Nephron (organoid): ENCODE measurements at regions not wholly inside any gene's neighbourhood (a gene's known extent, or its start where the extent isn't known, plus 50 kb on each side); places are given as distances from the start of the nearest gene placed in this dataset.
A peak's percentile ranks its signal among the peaks of the same experiment; 100 is the strongest.

ENCODE experiments used
- H3K27ac Mint-ChIP-seq, 3 experiments: 2 replicates each; pipeline ENCODE4 v1.8.0; 2020; ENCODE audit warnings: mixed read lengths in 3 of 3, mild to moderate bottlenecking in 2 of 3, moderate library complexity in 1 of 3
- H3K27me3 Mint-ChIP-seq: 2 replicates; pipeline ENCODE4 v1.8.0; 2021; ENCODE audit warnings: low read depth, mild to moderate bottlenecking, moderate library complexity, mixed read lengths
- H3K36me3 Mint-ChIP-seq: 2 replicates; pipeline ENCODE4 v1.8.0; 2020; ENCODE audit warnings: low read depth, mixed read lengths
- H3K4me1 Mint-ChIP-seq: 2 replicates; pipeline ENCODE4 v1.8.0; 2020; ENCODE audit warnings: mixed read lengths
- H3K4me3 Mint-ChIP-seq, 3 experiments: 2 replicates each; pipeline ENCODE4 v1.8.0; 2020; ENCODE audit warnings: mild to moderate bottlenecking in 3 of 3, mixed read lengths in 3 of 3, moderate library complexity in 2 of 3
- H3K9me3 Mint-ChIP-seq: 2 replicates; pipeline ENCODE4 v1.8.0; 2020; ENCODE audit warnings: mixed read lengths
- CTCF ChIP-seq, 3 experiments: fragments of 200-600 bp; sonication (generic); IDR thresholded peaks; one replicate each; pipeline ENCODE4 v1.5.0; 2021; ENCODE audit warnings: antibody characterized with exemption in 3 of 3; ENCODE audit not compliant: unreplicated experiment in 3 of 3

- H3K27ac Mint-ChIP-seq = no peak overlapping the region
- no peak overlapping the region for H3K4me3 Mint-ChIP-seq
- peaks cover 29% of the 10 kb centered on the region for H3K4me1 Mint-ChIP-seq
- H3K36me3 Mint-ChIP-seq = no peaks in the 10 kb centered on the region
- TF ChIP-seq CTCF (IDR thresholded peaks at IDR 0.05; ENCODE audit: unreplicated experiment in 3 of 3) = no peak
- peaks cover 18% of the 10 kb centered on the region for H3K27me3 Mint-ChIP-seq
- H3K9me3 Mint-ChIP-seq = no peaks in the 10 kb centered on the region
Observed at GRCh38 chr12:67531501-67531900, 117.0 kb upstream of the DYRK2 start.

- no peaks in the 10 kb centered on the region for H3K9me3 Mint-ChIP-seq
- H3K4me1 Mint-ChIP-seq = peaks cover 29% of the 10 kb centered on the region
- peaks cover 16% of the 10 kb centered on the region for H3K27me3 Mint-ChIP-seq
- H3K36me3 Mint-ChIP-seq = no peaks in the 10 kb centered on the region
- TF ChIP-seq CTCF (IDR thresholded peaks at IDR 0.05; ENCODE audit: unreplicated experiment in 3 of 3) = no peak
- H3K27ac Mint-ChIP-seq = peak overlapping the region in 2 of 3 experiments; percentile 10 to 31
- H3K4me3 Mint-ChIP-seq = no peak overlapping the region
Observed at GRCh38 chr12:67533159-67533558, 115.4 kb upstream of the DYRK2 start.

- no peak overlapping the region for H3K4me3 Mint-ChIP-seq
- TF ChIP-seq CTCF (IDR thresholded peaks at IDR 0.05; ENCODE audit: unreplicated experiment in 3 of 3) = no peak
- H3K9me3 Mint-ChIP-seq = no peaks in the 10 kb centered on the region
- peaks cover 29% of the 10 kb centered on the region for H3K4me1 Mint-ChIP-seq
- H3K27me3 Mint-ChIP-seq = peaks cover 16% of the 10 kb centered on the region
- H3K27ac Mint-ChIP-seq = peak overlapping the region in 2 of 3 experiments; percentile 89 to 93
- no peaks in the 10 kb centered on the region for H3K36me3 Mint-ChIP-seq
Observed at GRCh38 chr12:67534046-67534445, 114.5 kb upstream of the DYRK2 start.

GRCh38 chr12:67534681-67535080, 113.9 kb upstream of the DYRK2 start:
- Mint-ChIP-seq H3K27ac (peak overlapping the region in 2 of 3 experiments; percentile 89 to 93), H3K27me3 (peaks cover 11% of the 10 kb centered on the region), H3K4me3 (peak overlapping the region in 1 of 3 experiments; percentile 10), H3K36me3 (no peaks in the 10 kb centered on the region), H3K4me1 (peaks cover 36% of the 10 kb centered on the region), H3K9me3 (no peaks in the 10 kb centered on the region)
- TF ChIP-seq CTCF (IDR thresholded peaks at IDR 0.05; ENCODE audit: unreplicated experiment in 3 of 3) = no peak

GRCh38 chr12:67535176-67535575, 113.4 kb upstream of the DYRK2 start:
- no peak for TF ChIP-seq CTCF (IDR thresholded peaks at IDR 0.05; ENCODE audit: unreplicated experiment in 3 of 3)
- Mint-ChIP-seq H3K27me3 (peaks cover 10% of the 10 kb centered on the region), H3K4me3 (no peak overlapping the region), H3K36me3 (no peaks in the 10 kb centered on the region), H3K27ac (peak overlapping the region in 2 of 3 experiments; percentile 89 to 93), H3K9me3 (no peaks in the 10 kb centered on the region), H3K4me1 (peaks cover 40% of the 10 kb centered on the region)

GRCh38 chr12:67535971-67536370, 112.6 kb upstream of the DYRK2 start:
- peaks cover 48% of the 10 kb centered on the region for H3K4me1 Mint-ChIP-seq
- no peaks in the 10 kb centered on the region for H3K36me3 Mint-ChIP-seq
- no peak for TF ChIP-seq CTCF (IDR thresholded peaks at IDR 0.05; ENCODE audit: unreplicated experiment in 3 of 3)
- peaks cover 9% of the 10 kb centered on the region for H3K27me3 Mint-ChIP-seq
- peak overlapping the region in 1 of 3 experiments; percentile 89 for H3K27ac Mint-ChIP-seq
- H3K9me3 Mint-ChIP-seq = no peaks in the 10 kb centered on the region
- H3K4me3 Mint-ChIP-seq = no peak overlapping the region
